ENCODE measurements at regions not wholly inside any gene's neighbourhood (a gene's known extent, or its start where the extent isn't known, plus 50 kb on each side); places are given as distances from the start of the nearest gene placed in this dataset.

DNA sequence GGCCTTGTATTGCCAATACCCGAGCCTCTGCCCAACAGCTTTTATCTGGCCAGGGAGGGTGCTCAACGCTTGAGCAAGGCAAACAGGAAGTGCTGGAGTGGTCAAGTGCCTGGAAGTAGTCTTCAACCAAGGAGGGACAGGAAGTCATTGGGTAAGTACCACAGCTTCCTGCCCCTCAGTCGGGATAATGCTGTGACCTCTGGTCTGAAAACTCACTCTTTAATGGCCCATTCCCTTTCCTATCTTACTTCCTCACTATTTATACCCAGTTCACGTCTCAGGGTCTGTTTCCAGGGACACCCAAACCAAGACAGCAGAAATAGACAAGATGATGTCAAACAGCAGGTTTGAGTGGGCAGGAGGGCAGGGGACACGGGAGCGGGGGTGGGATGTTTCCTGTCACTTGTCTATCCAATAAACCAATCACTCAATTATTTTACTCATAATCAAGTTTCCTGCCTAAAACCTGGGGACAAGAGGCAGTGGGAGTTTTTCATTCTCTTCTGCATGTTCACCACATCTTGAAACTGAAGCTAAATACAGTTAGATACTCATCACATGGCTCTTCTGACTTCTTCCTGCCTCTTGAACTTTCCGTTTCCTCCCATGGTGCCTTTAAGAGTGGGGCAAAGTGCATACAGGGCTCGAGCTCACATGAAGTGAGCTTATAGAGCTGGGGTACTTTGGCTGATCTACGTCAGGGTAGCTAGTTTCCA is 68.9 kb upstream of the CAB39 start:
- TF ChIP-seq POLR2AphosphoS5 (IDR thresholded peaks at IDR 0.05) (no peak), EP300 (IDR thresholded peaks at IDR 0.05) (no peak)
- TF ChIP-seq, protein P1, sequence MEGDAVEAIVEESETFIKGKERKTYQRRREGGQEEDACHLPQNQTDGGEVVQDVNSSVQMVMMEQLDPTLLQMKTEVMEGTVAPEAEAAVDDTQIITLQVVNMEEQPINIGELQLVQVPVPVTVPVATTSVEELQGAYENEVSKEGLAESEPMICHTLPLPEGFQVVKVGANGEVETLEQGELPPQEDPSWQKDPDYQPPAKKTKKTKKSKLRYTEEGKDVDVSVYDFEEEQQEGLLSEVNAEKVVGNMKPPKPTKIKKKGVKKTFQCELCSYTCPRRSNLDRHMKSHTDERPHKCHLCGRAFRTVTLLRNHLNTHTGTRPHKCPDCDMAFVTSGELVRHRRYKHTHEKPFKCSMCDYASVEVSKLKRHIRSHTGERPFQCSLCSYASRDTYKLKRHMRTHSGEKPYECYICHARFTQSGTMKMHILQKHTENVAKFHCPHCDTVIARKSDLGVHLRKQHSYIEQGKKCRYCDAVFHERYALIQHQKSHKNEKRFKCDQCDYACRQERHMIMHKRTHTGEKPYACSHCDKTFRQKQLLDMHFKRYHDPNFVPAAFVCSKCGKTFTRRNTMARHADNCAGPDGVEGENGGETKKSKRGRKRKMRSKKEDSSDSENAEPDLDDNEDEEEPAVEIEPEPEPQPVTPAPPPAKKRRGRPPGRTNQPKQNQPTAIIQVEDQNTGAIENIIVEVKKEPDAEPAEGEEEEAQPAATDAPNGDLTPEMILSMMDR (IDR thresholded peaks at IDR 0.05), result no peak

Measured in suprapubic skin (tissue), 4 donors.